ENCODE measurements at regions not wholly inside any gene's neighbourhood (a gene's known extent, or its start where the extent isn't known, plus 50 kb on each side); places are given as distances from the start of the nearest gene placed in this dataset.

DNA sequence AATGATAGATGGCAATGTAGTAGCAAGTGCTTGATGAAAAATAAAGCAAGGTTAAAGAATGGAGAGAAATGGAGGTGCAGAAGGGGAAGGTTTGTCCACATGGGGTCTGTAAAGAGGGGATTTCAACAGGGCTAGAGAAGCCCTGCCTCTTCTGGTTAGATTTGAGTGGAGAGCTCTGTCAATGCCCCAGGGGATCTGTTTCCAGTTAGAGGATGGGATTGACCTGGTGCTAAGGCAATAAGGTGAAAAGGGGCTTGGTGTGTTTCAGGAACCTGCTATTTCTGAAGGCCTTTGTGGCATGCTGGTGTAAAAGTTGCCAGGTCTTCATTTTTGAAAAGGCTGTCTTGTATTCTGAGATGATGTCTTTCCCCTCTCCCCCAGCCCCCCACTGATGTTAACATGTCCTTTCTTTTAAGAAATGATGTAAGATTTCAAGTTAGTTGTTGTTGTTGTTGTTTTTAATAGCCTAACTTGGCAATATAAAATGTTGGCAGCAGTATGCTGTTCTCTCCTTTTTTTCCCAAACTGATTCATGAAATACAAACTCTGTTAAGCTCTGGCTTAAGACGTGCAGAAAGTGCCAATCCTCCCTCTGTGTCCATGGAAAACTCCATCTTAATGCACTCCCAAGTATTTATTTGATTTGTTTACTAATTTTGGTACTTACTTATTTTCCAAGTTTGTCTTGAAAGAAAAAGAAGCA, 370.3 kb upstream of the ADGRL2 start:
- DNase-seq: no peak

DNA sequence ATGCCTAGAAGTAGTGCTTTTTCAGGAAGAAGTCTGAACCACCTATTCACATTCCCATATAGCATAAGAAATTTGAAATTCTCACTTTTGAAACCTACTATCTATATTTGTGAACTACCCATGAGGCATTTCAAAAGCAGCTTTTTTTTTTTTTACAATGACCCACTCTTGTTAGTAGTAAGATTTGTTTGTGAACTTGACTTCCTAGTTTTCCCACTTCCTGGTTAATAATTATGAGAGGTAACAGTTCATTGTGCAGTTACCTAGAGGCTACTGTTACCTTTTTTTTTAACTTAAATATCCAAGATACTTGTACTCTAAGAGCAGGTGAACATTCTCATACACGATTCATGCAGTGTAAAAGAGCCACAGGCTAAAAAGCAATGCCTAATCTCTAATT, 371.7 kb upstream of the ADGRL2 start:
- DNase-seq: no peak

DNA sequence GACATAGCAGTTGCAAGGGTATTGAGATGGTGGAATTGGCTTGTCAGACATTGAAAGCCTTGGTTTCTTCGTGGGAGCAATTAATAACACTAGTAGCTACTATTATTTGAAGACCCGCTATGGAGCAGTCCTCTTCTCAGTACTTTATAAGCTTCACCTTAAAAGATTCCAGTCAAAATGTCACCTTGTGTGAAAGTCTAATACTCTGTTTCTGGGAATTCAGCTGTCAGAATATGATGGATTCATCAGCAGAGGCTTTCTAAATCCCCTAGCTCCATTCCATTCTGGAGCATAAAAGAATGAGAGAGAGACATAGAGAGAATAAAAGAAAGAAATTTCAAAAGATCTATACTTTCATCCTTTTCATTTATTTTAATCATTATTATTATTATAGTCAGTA, 375.9 kb upstream of the ADGRL2 start:
- no peak for DNase-seq

DNA sequence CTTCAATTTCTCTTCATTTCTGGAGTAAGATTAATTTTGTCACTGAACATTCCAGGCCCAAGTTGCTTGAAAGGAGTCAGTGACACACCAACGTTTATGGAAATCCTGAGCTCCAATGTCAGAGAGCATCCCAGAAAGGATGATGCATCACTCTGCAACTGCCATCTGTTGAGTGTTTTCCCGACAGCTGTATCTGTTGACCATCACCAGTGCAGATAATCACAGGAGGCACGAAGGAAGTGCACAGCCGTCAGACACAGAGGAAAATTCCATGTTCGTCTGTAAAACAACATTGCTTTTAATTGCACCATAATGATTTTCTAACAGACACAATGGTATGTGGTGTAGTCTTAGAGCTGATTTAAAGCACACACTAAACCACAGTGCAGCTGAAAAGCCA, 376.7 kb upstream of the ADGRL2 start:
- peak in 1 of 2 experiments; percentile 52 for DNase-seq

DNA sequence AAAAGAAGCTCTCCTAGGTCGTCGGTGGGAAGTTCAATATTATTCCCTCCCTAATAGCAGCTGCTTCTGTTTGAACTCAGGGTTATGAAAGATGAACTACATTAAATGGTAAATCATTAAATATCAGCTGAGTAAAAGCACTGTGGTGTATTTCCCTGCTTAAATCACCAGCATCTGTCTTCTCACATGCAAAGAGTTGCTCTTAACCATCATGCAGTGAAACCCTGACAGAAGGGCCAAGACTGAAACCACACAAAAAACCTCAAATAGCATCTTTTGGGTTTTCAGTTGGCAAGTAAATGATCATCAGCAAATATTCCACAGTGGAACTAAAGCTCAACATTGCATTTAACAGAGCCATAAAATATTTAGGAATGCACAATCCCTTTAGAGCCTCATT, 380.0 kb upstream of the ADGRL2 start:
- no peak for DNase-seq

DNA sequence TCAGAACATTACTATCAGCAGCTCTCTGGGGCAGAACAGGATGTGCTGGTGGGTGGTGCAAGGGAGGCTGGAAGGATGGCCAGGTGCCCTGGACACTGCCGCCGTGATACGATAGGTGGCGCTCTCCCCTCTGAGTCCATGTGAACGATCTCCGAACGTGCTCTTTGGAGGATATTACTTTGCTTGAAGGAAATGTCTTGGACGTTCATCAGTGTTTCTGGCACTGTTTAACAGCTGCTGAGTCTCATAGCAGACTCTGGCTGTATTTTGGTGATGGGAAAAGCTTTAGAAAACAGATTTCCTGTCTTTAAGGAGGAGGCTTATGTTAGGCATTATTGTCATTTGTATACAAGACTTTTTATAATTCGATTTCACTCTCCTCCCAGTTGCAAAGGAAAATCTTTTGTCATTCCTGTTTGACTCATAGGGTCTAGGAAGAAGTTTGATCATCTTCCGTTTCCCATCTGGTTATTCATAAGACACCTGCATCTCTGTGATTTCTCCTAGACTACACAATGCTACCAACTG, 386.2 kb upstream of the ADGRL2 start:
- peak in 1 of 2 experiments; percentile 19 for DNase-seq

DNA sequence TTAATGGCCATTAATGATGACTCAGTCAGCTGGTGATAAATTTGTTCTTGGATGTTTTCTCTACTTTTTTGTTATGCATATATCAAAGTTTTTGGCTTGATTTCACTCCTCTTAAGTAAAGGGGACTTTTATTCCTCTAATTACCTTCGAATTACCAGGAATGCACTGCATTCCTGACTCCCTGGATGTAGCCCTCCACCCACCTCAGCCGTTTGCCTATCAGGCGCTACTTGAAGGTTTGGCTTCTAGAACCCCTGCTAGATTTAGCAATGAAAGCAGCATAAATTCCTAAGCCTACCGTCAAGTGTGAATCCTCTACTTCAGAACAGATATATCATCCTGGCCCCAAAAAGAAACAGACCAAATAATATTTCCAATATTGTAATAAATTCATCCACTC, 387.8 kb upstream of the ADGRL2 start:
- DNase-seq: no peak

DNA sequence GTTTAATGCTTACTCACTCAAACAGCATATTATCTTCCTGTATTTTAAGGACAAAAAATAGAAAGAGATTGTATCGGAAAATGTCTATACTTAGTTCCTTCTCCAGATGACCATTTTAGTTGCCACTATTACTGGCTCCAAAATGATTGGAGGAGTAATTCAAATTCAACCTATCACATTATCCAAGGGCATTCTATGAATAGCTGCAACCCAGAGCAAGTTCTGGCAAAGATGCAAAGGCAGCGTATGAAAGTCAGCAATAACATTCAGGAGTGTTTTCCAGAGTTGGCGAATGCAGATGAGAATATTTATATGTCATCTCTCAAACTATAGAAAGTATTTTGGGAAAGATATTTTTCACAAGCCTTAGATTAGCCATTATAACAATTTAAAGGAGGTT, 389.8 kb upstream of the ADGRL2 start:
- no peak for DNase-seq

DNA sequence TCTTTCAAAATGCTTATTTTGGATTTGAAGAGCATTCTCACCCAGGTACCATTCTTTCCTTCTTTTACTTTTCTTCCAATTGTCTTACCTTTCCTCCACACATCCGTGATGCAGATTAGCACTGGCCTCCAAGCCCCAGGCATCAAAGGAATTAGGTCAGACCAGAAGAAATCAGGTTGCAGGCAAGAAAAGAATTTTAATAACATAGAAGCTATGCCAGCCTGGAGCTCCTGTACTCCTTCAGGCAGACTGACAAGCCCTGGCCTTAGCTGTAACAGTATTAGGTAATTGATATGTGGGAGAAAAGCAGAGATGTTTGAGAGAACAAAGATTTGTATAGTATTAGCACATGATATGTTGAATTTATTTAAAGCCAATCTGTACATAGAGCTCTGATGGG, 390.4 kb upstream of the ADGRL2 start:
- DNase-seq: no peak

DNA sequence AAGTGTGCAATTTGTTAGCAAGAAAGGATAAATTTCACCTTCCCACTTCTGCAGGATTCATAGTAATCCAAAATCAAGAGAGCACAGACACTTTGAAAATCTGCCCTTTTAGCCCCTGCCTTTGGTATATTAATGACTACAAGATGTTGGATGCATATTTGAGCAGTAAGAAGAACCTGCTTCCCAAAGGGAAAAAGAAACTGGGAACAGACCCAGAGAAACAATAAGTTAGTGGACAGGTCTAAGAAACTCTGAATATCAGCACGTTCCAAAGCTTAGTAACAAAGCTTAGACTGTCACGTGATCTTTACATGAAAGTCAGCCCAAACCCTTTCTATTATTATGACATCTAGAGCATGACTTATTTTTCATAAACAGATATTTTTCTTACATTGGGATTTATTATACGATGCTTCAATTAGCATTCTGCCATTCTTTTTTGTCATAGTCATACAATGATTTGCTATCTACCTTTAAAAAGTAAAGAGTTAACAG, 390.9 kb upstream of the ADGRL2 start:
- DNase-seq: no peak

DNA sequence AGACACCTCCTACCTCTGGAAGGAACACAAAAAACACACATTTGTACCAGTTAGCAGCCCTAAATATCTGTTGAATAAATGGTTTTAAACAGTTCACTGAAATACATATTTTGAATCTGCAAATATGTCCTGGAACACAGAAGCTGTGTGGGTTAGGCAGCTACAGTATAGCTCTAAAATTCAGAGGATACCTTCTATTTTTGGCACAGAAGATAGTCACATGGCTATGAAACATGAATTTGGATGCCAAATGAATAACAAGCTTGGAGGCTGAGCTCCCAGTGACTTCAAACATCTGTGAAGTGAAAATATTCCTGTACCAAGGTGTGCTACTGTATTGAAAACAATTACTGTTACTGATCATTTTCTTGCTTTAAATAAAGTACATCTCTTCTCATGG, 391.5 kb upstream of the ADGRL2 start:
- DNase-seq: no peak

DNA sequence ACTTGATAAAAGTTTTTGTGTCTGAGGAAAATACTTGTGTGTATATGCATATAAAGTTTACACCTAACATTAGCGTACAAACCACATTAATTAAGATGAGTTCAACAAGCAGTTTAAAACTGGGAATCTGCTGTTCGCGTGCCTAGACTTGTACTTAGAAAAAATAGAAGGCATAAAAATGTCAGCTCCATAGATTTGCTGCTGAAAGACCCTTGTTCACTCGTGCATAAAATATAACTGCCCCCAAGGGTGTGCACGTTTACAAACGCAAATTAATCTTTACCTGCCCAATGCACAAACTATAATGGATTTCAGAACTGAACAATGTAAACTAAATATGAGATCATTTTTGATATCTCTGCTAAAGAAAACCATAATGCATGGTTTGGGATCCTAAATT, 392.3 kb upstream of the ADGRL2 start:
- DNase-seq: no peak

DNA sequence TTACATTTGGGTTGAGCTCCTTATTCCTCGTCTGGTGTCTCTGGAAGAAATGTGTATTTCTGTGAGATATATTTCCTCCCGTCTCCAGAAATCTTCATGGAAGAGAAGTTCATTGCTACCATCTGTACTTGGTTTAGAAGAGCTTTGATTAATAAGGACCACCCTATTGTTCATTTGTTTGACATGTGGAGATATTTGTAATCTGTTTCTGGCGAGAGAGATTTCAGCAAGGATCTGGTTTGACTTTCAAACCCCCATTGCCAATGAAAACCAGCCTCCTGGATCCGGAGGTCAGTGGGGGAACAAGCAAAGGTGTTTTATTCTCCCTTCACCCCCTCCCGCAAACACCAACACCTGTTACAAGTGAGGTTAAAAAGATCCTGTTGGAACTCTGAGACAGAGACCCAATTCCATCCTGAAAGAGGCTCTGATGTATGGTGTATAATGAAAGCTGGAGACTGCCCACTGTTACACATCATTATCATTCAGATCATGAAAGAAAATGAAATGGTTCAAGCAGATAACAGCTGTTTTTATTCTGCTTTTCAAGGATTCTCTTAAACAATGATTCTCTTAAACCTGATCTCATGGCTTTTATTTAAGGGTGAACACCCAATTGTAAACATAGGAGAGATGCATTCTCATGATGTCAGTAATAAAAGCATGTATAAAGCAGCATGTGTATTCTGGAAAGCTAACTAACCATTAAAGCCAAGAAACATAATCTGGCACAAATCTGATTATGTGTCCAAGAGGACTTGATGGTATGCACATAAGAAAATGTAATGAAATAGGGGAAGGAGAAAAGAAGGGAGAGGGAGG, 393.5 kb upstream of the ADGRL2 start:
- DNase-seq: peak in 1 of 2 experiments; percentile 7

DNA sequence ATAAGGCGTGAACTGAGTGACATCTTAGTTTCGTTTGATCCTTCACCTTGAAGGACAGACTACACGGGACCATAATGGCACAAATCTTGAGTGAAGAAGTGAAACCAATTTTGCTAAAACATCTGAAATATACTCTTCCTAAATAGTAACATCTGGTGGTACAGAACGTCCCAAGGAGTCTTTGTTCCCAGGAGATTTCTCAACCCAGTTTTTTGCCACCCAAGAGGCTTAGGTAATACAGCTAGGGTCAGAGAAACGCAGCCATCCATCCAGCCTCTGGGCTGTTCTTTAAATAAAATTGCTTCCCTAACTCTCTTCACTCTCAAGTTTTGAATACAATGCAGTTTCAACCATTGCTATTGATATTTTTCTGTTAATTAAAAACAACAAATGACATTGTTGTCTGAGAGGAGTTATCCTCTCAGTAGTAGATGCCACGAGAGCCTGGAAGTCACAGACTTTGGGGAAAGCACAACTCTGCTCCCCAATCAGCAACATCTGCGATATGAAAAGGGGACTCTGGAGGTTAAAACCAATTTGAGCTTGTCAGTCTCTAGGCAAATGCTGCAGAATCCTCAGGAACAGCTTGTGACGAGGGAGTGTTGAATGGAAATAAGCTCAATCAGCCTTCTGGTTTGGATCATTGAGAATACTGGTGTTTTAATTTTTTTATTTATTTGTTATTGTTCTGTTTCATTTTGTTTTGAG, 394.3 kb upstream of the ADGRL2 start:
- no peak for DNase-seq

DNA sequence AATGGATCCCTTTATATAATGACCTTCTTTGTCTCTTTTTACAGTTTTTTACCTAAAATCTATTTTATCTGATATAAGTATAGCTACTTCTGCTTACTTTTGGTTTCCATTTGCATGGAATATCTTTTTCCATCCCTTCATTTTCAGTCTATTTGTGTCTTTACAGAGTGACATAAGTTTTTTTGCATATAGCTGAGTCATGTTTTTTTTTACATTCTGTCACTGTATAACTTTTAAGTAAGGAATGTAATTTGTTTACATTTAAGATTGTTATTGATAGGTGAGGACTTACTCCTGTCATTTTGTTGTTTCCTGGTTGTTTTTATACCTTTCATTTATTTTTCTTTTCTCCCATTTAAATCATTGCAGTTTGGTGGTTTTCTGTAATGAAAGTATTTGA, 402.7 kb upstream of the ADGRL2 start:
- DNase-seq: no peak

DNA sequence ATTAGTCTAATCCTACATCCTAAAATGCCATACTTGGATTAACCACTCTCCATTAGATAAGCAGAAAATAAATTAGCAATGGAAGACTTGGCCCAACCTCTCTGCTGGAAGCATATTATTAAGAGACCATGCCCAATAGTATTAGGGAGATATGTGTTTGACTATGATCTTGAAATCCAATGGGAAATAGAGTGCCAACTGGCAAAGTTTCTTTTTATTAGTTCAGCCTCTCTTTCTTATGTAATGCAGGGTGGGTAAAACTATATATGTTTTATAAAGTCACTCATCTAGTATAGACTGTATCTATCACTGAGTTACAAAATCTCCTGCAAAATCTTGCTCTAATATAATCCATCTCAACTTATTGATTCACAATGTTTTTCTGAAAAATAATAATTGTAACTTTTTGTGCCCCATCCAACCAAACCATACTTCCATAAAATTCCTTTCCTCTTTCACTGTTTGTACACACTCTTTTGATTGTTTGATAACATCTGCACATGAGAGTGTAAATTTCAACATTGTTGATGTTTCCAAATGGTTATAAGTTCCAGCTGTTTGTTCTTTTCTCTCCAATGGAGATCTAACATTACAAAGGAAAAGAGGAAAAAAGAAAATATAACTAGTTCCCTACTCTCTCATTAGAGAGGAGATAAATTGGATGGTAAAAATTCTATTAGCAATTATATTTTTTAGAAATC, 408.1 kb upstream of the ADGRL2 start:
- no peak for DNase-seq

DNA sequence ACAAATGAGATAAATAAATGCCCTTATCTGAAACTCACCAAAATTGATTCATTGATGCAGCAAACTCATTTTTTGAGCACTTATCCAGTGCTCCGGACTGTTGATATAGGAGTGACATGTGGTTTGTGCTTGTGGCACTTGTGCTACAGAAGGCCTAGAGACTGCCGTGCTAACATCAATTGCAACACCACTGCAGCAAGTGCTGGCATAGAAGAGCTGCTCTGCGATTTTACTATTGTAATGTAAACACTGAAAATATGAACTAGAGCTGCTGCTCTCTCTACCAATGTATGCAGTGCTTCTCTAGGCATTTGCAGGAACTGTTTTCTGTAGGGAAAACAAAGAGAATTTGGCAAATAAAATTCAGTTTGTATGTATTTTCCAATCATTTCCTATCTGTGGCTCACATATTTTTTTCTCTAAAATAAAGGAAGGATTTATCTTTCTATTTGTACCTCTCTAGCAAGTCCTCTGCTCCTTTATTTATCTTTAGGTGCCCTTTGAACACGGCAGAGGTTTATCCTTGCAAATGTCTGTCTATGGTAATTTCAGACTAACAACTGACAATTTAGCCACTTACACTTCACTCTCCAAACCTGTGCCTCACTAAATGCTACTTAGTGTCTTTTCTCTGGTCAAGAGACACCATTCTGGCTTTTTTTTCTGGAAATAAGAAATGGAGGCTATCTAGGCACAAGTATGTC, 409.5 kb upstream of the ADGRL2 start:
- no peak for DNase-seq

DNA sequence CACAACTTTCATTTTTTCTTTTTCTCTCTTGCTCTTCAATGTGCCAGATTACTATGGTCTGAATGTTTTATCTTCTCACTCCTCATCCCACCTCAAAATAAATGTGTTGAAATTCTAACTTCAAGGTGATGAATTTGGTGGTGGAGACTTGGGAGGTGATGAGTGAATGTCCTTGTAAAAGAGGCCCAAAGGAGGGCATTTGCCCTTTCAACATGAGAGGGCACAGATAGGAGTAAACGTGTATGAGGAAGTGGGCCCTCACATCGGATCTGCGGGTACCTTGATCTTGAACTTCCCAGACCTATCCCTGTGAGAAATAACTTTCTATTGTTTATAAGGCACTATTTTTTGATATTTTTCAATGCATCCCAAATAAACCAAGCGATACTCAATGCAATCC, 412.3 kb upstream of the ADGRL2 start:
- no peak for DNase-seq

DNA sequence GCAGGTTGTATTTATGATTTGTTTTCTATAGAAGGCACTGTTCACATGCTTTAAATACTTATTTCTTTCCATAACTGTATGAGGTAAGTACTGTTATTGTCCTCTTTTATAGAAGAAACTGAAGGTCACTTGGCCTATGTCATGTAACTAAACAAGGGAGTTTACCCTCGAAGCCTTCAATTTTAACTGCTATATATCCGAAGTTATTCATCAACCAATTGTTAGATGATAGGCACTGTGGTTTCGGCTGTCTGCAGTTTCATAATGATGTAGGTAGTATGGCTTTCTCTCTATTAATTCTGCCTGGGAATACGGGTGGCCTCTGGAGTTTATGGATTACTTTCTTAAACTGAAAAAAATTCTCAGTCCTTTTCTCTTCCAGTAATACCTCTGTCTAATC, 413.3 kb upstream of the ADGRL2 start:
- no peak for DNase-seq

DNA sequence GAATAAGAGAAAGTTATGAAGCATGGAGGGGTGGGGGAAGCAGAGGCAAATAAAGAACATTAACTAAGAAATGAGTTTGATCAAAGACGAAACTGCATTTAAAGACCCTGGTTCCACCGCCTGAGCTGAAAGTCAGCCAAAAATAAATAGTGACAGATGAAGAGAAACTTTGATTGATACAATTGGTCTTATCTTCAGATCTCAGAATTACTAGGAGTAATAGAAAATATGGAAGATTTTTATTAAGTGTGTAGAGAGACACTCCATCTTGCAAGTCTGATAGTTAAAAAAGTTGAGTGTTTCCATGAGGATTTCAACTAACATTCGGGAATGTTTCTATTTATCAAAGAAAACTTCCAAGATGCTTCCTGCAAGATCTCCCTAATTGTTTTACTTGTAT, 418.2 kb upstream of the ADGRL2 start:
- no peak for DNase-seq

DNA sequence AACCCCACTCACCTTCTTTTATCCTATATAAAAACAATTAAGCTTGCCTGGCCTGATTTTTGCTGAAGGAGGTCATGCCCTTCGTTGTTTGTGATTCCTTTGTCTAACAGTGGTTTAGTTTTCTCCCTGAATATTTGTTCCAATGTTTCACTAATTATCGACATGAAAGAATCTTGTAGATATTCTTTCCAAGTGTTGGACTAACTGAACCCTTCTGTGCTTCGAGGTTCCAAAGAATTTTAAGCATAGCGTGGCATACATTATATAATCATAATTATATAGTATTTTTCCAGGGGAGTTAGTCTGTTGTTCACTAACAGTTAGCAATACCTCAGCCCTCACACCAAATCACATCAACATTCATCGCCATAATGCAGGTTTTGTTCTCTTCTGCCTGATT, 418.9 kb upstream of the ADGRL2 start:
- no peak for DNase-seq

DNA sequence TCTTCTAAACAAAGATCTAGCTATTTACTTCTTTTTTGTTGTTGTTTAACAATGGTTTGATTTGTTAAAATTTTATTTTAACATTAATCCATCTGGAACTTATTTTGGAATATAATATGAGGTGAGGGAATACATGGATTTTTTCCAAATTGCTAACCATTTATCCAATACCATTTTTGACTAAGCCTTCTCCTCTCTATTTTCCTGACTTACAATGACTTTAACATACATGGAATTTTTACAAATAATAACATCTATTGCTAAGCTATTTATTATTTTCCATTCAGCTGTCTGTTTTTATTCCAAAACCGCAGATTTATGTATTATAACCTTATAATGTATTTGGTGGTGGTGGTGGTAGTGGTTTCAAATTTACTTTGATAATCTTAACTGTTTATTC, 420.3 kb upstream of the ADGRL2 start:
- DNase-seq: no peak
